Stimulated activated memory B cell treated with anti-CD40 and anti-IgM and Interleukin-4, amounts not matched to agents 10 μg/mL and 1 μg/mL and 100 μg/mL, for 72 hours (primary cell): ENCODE measurements at regions not wholly inside any gene's neighbourhood (a gene's known extent, or its start where the extent isn't known, plus 50 kb on each side); places are given as distances from the start of the nearest gene placed in this dataset.
"Not testable (repeated sequence)": the region's sequence is repeated elsewhere in the genome, so short reads cannot be mapped to it uniquely, and the experiment has no call there.

ENCODE experiments used
- ATAC-seq: fragments of 150-1000 bp; cut with Tn5 transposase; 2 replicates; pipeline ENCODE4 v1.10.0; 2021
- H3K27ac Mint-ChIP-seq: one replicate; pipeline ENCODE4 v1.8.0; 2022; ENCODE audit warnings: mild to moderate bottlenecking, mixed read lengths
- H3K27me3 Mint-ChIP-seq: one replicate; pipeline ENCODE4 v1.8.0; 2022; ENCODE audit warnings: mixed read lengths
- H3K36me3 Mint-ChIP-seq: one replicate; pipeline ENCODE4 v1.8.0; 2022; ENCODE audit warnings: mixed read lengths
- H3K4me1 Mint-ChIP-seq: one replicate; pipeline ENCODE4 v1.8.0; 2022; ENCODE audit warnings: mixed read lengths
- H3K4me3 Mint-ChIP-seq: one replicate; pipeline ENCODE4 v1.8.0; 2022; ENCODE audit warnings: mild to moderate bottlenecking, moderate library complexity, mixed read lengths
- H3K9me3 Mint-ChIP-seq: one replicate; pipeline ENCODE4 v1.8.0; 2022; ENCODE audit warnings: mixed read lengths

GRCh38 chr5:115452536-115453235, 91.9 kb downstream of the FEM1C start:
- Mint-ChIP-seq H3K27me3 (peaks cover 9% of the 10 kb centered on the region), H3K9me3 (no peaks in the 10 kb centered on the region), H3K36me3 (no peaks in the 10 kb centered on the region), H3K4me1 (peaks cover 20% of the 10 kb centered on the region), H3K27ac (no peak overlapping the region), H3K4me3 (no peak overlapping the region)
- no peak for ATAC-seq

GRCh38 chr5:115452083-115452482, 92.5 kb downstream of the FEM1C start:
- Mint-ChIP-seq H3K36me3 (no peaks in the 10 kb centered on the region), H3K27me3 (peaks cover 9% of the 10 kb centered on the region), H3K4me3 (no peak overlapping the region), H3K9me3 (no peaks in the 10 kb centered on the region), H3K4me1 (peaks cover 20% of the 10 kb centered on the region), H3K27ac (no peak overlapping the region)
- ATAC-seq = no peak

- Mint-ChIP-seq H3K9me3 (peaks cover 2% of the 10 kb centered on the region), H3K27ac (peak overlapping the region; percentile 12)
- ATAC-seq = no peak
Measured at GRCh38 chr5:115450741-115451140, 93.8 kb downstream of the FEM1C start.

GRCh38 chr5:115448630-115449029, 95.9 kb downstream of the FEM1C start:
- not testable (repeated sequence) for H3K4me3 Mint-ChIP-seq, ATAC-seq, H3K9me3 Mint-ChIP-seq, H3K36me3 Mint-ChIP-seq
- Mint-ChIP-seq H3K27me3 (peaks cover 14% of the 10 kb centered on the region), H3K4me1 (peaks cover 20% of the 10 kb centered on the region), H3K27ac (peak overlapping the region; percentile 53)

More at GRCh38 chr5:115450741-115451140, 93.8 kb downstream of the FEM1C start:
- H3K4me1 Mint-ChIP-seq = peaks cover 20% of the 10 kb centered on the region
- no peaks in the 10 kb centered on the region for H3K36me3 Mint-ChIP-seq
- H3K4me3 Mint-ChIP-seq = no peak overlapping the region
- peaks cover 1% of the 10 kb centered on the region for H3K27me3 Mint-ChIP-seq

- Mint-ChIP-seq H3K4me3 (no peak overlapping the region), H3K27ac (no peak overlapping the region), H3K36me3 (peaks cover 10% of the 10 kb centered on the region), H3K4me1 (no peaks in the 10 kb centered on the region), H3K9me3 (peaks cover 20% of the 10 kb centered on the region), H3K27me3 (peaks cover 51% of the 10 kb centered on the region)
- no peak for ATAC-seq
Measured at GRCh38 chr5:115440782-115441451, 103.7 kb downstream of the FEM1C start.

GRCh38 chr5:115439639-115440038, 104.9 kb downstream of the FEM1C start:
- H3K27me3 Mint-ChIP-seq = peaks cover 44% of the 10 kb centered on the region
- H3K4me3 Mint-ChIP-seq = no peak overlapping the region
- H3K36me3 Mint-ChIP-seq = peaks cover 10% of the 10 kb centered on the region
- peaks cover 20% of the 10 kb centered on the region for H3K9me3 Mint-ChIP-seq
- H3K27ac Mint-ChIP-seq = no peak overlapping the region
- no peak for ATAC-seq
- H3K4me1 Mint-ChIP-seq = no peaks in the 10 kb centered on the region

- H3K36me3 Mint-ChIP-seq = peaks cover 10% of the 10 kb centered on the region
- peaks cover 20% of the 10 kb centered on the region for H3K9me3 Mint-ChIP-seq
- no peak overlapping the region for H3K27ac Mint-ChIP-seq
- no peak for ATAC-seq
- no peaks in the 10 kb centered on the region for H3K4me1 Mint-ChIP-seq
- H3K27me3 Mint-ChIP-seq = peaks cover 38% of the 10 kb centered on the region
- H3K4me3 Mint-ChIP-seq = no peak overlapping the region
Measured at GRCh38 chr5:115439042-115439441, 105.5 kb downstream of the FEM1C start.

GRCh38 chr5:115435778-115436712, 108.5 kb downstream of the FEM1C start:
- Mint-ChIP-seq H3K27me3 (peaks cover 13% of the 10 kb centered on the region), H3K4me3 (no peak overlapping the region), H3K9me3 (peaks cover 15% of the 10 kb centered on the region), H3K36me3 (peaks cover 10% of the 10 kb centered on the region), H3K27ac (no peak overlapping the region), H3K4me1 (no peaks in the 10 kb centered on the region)
- no peak for ATAC-seq

- no peak for ATAC-seq
- Mint-ChIP-seq H3K27me3 (peaks cover 7% of the 10 kb centered on the region), H3K27ac (no peak overlapping the region), H3K4me3 (no peak overlapping the region), H3K4me1 (peaks cover 2% of the 10 kb centered on the region), H3K36me3 (peaks cover 7% of the 10 kb centered on the region), H3K9me3 (peaks cover 13% of the 10 kb centered on the region)
Measured at GRCh38 chr5:115435065-115435777, 109.4 kb downstream of the FEM1C start.

GRCh38 chr5:115433918-115434317, 110.7 kb downstream of the FEM1C start:
- peaks cover 4% of the 10 kb centered on the region for H3K4me1 Mint-ChIP-seq
- H3K4me3 Mint-ChIP-seq = no peak overlapping the region
- H3K9me3 Mint-ChIP-seq = peaks cover 4% of the 10 kb centered on the region
- no peak for ATAC-seq
- no peaks in the 10 kb centered on the region for H3K36me3 Mint-ChIP-seq
- no peak overlapping the region for H3K27ac Mint-ChIP-seq
- H3K27me3 Mint-ChIP-seq = no peaks in the 10 kb centered on the region

GRCh38 chr5:115432691-115433090, 111.9 kb downstream of the FEM1C start:
- Mint-ChIP-seq H3K4me1 (peaks cover 4% of the 10 kb centered on the region), H3K27me3 (no peaks in the 10 kb centered on the region)
- ATAC-seq = no peak

GRCh38 chr5:115431116-115431515, 113.5 kb downstream of the FEM1C start:
- no peak overlapping the region for H3K4me3 Mint-ChIP-seq
- no peaks in the 10 kb centered on the region for H3K36me3 Mint-ChIP-seq
- no peak overlapping the region for H3K27ac Mint-ChIP-seq
- H3K27me3 Mint-ChIP-seq = no peaks in the 10 kb centered on the region
- no peaks in the 10 kb centered on the region for H3K9me3 Mint-ChIP-seq
- ATAC-seq = no peak
- peaks cover 4% of the 10 kb centered on the region for H3K4me1 Mint-ChIP-seq

More at GRCh38 chr5:115432691-115433090, 111.9 kb downstream of the FEM1C start:
- Mint-ChIP-seq H3K27ac (no peak overlapping the region), H3K36me3 (no peaks in the 10 kb centered on the region), H3K4me3 (no peak overlapping the region), H3K9me3 (no peaks in the 10 kb centered on the region)

- no peak overlapping the region for H3K27ac Mint-ChIP-seq
- no peak for ATAC-seq
- no peaks in the 10 kb centered on the region for H3K27me3 Mint-ChIP-seq
- H3K36me3 Mint-ChIP-seq = no peaks in the 10 kb centered on the region
- H3K4me1 Mint-ChIP-seq = peaks cover 4% of the 10 kb centered on the region
- H3K4me3 Mint-ChIP-seq = no peak overlapping the region
- no peaks in the 10 kb centered on the region for H3K9me3 Mint-ChIP-seq
Measured at GRCh38 chr5:115430374-115430773, 114.2 kb downstream of the FEM1C start.

- no peak for ATAC-seq
- Mint-ChIP-seq H3K27ac (no peak overlapping the region), H3K4me1 (peaks cover 4% of the 10 kb centered on the region), H3K4me3 (no peak overlapping the region), H3K9me3 (no peaks in the 10 kb centered on the region), H3K27me3 (no peaks in the 10 kb centered on the region), H3K36me3 (no peaks in the 10 kb centered on the region)
Measured at GRCh38 chr5:115429345-115429940, 115.1 kb downstream of the FEM1C start.
